ENCODE measurements at regions not wholly inside any gene's neighbourhood (a gene's known extent, or its start where the extent isn't known, plus 50 kb on each side); places are given as distances from the start of the nearest gene placed in this dataset.
A peak's percentile ranks its signal among the peaks of the same experiment; 100 is the strongest.
"Not testable (repeated sequence)": the region's sequence is repeated elsewhere in the genome, so short reads cannot be mapped to it uniquely, and the experiment has no call there.

DNA sequence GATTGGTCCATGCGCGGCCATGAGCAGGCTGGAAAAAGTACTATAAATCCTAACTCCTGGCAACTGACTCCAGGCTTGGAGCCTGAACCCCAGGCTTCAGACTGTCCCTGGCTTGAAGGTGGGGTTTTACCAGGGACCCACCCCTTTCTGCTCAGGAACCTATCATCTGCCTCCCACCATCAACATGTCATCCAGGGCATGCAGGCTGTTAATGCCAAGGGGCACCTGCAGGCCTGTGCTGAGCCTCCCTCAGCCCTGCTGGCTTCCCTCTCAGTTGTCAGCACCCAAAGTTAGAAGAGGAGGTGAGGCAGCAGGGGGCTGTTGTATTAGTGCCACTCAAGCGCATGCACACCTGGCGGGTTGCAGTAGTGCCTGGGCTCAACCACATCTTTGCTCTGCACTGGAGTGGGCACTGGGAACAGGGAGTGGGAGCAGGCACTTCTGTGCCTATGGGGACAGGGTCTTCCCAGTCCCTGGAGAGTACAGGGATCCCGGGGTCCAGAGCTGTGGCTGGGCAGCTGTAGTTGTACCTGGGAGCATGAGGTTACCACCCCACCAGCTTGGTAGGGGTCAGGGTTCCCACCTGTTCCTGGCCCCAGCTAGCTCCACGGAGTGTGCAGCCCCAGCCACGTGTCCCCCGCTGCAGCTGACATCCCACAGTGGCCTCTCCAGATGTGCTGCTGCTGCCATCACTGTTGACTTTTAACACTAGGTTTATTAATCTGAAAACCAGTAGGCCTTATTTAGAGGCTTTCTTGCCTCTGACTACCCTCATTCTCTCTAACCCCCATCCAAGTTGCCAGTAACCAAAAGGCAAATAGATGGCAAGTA lies 306.2 kb upstream of the RIOK2 start:
- no peak for DNase-seq

- no peak for DNase-seq
These were observed 311.4 kb upstream of the RIOK2 start for GRCh38 chr5:97494465-97494864.

DNA sequence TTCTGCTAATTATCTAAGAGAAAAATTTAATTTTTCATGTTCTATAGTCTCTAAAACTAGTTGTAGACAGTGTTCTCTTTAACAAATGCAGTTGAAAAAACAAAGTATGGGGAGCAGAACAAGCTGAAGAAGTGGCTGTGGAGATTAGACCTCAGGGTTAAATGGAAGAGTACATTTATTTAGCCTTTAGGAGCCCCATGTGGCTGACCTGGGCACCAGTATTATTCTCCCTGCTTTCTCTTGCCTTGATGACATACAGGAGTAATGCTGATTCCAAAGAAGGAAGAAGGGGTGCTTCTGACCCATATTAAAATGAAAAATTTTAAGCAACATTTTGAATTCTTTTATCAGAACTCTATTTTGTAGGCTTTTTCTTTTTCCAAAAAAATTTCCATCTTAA lies 312.3 kb upstream of the RIOK2 start:
- DNase-seq = no peak

DNA sequence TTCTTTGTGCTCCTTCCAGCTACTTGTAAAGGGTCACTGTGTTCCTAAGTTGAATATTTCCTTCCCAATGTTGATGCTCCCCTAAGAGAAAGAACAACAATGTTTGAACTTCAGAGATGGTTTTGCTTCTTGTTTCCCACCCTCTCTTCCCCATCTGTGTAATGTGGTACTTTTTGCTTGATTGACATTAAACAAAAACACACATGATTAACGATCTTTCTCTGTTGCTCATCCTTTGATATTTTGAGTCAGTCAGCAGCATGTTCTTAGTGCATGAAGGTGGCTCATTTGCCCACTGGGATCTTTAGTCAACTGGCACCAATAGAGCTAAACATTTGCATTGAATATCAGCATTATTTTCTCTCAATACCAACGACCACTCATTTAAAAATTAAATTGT lies 313.0 kb upstream of the RIOK2 start:
- DNase-seq = no peak

DNA sequence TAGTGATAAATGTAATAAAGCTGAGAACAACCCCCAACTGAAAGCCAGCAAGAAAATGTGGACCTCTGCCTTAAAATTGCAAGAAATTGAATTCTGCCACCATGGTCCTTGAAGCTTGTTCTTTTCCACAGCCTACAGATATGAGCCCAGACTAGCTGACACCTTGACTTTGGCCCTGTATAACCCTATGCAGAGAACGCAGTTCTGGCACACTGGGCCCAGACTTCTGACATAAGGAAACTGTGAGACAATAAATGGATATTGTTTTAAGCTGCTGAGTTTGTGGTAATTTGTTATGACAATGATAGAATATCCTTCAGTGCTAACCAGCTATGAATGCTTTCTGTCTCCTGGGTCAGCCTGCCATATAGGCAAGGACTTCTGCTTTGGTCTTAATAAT lies 315.6 kb upstream of the RIOK2 start:
- DNase-seq = no peak

GRCh38 chr5:97499605-97500004 lies 316.6 kb upstream of the RIOK2 start:
- no peak for DNase-seq

GRCh38 chr5:97501286-97501964 lies 318.4 kb upstream of the RIOK2 start:
- no peak for DNase-seq

DNA sequence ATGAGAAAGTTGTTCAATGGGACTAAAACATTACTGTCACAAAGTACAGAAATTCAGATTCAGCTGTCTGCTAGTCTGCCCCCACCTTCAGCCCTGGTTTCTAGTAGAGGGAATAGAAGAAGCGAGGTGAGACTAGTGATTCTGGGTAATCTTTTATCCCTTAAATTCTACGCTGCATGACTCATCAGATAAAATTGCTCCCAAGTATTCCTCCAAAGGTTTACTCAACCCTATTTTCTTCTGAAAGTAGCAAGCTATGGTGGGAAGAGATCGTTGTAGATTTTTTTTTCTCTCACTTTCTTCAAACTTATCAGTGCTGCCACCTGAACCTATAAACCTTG lies 318.9 kb upstream of the RIOK2 start:
- peak; percentile 55 for DNase-seq

- DNase-seq = no peak
These were observed 325.8 kb upstream of the RIOK2 start for GRCh38 chr5:97508864-97509263.

- DNase-seq = not testable (repeated sequence)
These were observed 336.5 kb upstream of the RIOK2 start for GRCh38 chr5:97519565-97519964.

DNA sequence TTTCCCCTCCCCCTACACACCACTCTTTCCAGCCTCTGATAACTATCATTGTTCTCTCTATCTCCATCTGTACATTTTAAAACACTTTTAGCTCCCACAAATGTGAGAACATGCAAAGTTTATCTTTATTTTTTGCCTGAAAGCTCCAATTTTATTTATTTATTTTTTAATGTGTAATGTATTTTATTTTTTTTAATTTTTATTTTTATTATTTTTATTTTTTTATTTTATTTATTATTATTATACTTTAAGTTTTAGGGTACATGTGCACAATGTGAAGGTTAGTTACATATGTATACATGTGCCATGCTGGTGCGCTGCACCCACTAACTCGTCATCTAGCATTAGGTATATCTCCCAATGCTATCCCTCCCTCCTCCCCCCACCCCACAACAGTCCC lies 340.3 kb upstream of the RIOK2 start:
- not testable (repeated sequence) for DNase-seq

DNA sequence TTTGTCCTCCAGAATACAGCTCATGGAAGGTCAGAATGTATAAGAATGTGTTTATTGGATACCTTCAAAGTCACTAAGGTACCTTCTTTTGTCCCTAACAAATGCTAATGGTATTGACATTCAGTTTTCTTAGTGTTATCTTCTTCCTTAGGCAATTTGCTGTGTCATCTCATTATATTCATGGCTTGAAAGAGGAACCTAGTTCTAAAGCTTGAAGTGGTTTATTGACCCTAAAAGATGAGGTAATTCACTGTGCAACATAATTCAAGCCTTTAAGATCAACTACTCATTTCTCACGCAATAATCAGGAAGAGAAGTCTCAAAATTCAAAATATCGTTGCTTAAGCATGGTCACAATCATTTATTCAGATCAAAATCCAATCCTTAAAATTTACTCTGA lies 342.7 kb upstream of the RIOK2 start:
- DNase-seq = no peak

DNA sequence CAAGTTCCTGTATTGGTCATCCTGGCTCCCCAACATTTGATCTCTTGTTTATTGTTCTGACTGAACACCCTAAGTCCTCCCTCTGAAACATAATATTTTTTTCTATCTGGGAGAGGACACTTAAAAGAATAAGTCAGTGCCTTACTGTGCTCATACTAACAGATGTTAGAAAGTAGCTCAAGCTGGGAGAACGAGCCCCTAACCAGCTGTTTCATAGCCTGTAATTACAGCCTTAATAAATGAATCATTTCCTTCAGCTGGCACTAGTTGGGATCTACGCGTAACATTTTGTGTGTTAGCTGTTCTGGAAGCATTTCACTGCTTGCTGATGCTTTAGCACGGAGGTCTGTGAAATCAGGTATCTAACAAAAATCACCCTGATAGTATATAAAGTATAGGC lies 345.9 kb upstream of the RIOK2 start:
- DNase-seq = no peak

DNA sequence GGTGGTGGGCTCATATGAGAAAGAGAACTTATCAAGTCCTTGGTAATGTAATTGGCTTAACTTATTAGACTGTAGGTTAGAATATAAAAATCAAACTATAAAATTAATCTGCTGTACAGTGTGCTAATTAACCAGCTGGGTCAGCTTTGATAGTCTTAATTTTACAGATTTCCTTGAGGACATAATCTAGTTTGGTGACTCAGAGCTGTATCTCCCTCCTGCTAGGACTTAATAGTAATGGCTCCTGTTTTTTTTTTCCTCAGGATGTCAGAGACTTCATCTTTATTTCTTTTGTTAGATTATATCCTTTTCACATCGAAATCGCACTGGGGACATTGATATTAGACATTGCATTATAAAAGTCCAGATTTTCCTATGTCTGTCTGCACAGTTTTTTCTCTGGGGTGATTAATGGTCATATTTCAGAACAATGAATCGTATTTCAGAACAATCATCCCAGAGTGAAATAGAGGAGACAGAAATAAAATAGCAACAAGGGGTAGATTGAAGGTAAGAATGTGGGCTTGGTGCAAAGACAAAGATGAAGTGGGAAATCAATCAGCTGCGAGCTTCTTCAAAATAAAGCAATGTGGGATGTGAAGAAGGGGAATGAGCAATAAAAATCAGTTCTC lies 346.4 kb upstream of the RIOK2 start:
- DNase-seq = no peak

- no peak for DNase-seq
These were observed 348.5 kb upstream of the RIOK2 start for GRCh38 chr5:97531549-97531948.

DNA sequence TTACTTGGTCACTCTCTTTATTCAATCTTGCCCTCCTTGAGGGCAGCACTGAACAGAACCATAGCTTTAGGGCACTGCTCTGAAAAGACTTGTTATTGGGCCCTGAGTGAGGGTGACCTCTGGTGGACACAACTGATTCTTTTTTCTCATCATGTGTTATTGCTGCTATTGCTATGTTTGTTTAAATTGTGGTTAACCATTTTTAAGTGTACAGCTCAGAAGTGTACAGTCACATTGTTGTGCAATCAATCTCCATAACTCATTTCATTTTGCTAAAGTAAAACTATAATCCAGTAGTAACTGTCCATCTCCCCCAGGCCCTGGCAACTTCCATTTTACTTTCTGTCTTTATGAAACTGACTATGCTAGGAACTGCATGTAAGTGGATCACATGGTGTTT lies 351.1 kb upstream of the RIOK2 start:
- DNase-seq = peak; percentile 81

- no peak for DNase-seq
These were observed 353.6 kb upstream of the RIOK2 start for GRCh38 chr5:97536683-97537082.

DNA sequence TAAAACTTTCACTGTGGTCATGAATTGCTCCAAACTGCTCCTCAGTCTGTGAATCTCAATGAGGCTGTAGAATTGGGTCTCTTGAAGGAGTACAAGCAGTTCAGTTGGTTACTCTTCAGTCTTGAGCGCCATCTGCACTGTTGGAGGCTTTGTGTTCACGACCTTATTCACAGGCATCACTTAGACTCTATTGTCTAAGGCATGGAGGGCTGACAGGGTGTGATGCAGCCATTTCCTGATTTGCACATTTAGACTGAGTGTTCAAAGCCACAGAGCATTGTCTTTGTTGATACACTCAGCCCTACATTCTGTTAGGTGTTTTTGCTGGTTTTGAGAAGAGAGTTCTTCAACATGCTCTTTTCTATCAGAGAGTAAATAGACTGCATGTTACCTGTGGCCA lies 355.9 kb upstream of the RIOK2 start:
- DNase-seq = no peak

DNA sequence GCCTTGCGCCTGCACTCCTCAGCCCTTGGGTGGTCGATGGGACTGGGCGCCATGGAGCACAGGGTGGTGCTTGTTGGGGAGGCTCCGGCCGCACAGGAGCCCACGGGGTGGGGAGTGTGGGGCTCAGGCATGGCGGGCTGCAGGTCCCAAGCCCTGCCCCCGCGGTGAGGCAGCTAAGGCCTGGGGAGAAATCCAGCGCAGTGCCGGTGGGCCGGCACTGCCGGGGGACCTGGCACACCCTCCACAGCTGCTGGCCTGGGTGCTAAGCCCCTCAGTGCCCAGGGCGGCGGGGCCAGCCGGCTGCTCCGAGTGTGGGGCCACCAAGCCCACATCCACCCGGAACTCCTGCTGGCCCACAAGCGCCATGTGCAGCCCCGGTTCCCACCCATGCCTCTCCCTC lies 358.8 kb upstream of the RIOK2 start:
- DNase-seq = no peak

- no peak for DNase-seq
These were observed 359.4 kb upstream of the RIOK2 start for GRCh38 chr5:97542469-97542868.

- no peak for DNase-seq
These were observed 360.1 kb upstream of the RIOK2 start for GRCh38 chr5:97543166-97543565.

DNA sequence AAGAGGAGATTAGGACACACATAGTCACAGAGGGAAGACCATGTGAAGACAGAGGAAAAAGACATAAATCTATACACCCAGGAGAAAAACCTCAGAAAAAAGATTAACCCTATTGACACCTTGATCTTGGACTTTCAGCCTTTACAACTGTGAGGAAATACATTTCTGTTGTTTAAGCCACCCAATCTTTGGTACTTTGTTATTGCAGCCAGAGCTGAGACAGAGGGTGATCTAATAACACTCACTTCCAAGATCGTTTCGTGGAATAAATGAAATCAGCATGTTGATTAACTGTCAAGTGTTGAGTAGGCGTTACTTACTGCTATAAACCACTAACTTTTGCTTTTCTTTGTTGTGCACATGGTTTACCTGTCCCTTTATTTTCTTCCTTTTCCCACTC lies 361.2 kb upstream of the RIOK2 start:
- DNase-seq = no peak

DNA sequence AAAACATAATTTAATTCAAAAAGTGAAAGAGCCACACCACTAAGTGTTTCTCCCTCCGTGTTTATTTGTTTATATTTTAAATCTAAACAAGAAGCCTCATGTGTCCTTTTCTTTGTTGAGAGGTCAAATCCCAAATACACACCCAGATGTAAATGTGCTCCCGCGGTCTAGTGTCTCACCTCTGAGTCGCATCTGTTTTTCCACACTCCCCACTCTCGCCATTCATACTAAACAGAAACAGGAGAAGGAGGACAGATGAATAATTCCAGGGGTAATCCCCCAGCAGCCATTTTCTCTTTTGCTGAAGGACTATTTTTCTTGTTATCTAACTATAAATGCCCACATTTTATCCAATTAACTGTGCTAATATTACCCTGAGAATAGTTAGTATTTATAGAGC lies 361.6 kb upstream of the RIOK2 start:
- no peak for DNase-seq

DNA sequence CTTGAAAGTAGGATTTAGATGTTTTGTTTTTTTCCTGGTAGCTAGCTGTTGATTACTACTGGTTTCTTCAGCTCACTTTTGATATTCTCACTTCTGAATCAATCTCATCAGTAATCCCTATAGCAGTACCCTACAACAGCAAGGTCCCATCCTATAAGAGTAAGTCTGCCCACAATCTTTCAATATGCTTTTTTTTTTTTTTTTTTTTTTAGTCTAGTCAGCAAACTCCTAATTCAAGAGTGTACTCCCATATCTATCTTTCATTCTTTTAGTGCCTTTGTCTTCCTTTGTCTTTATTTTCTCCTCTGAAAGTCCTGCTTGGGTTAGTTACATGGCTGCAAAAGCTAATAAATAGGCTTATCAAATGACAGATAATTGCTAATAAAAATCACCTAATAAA lies 362.4 kb upstream of the RIOK2 start:
- no peak for DNase-seq

All from NCI-H226 (cell line).